B cell (primary cell): ENCODE measurements at regions not wholly inside any gene's neighbourhood (a gene's known extent, or its start where the extent isn't known, plus 50 kb on each side); places are given as distances from the start of the nearest gene placed in this dataset.

Source experiments
- CTCF ChIP-seq: fragments of 200-600 bp; IDR thresholded peaks from one replicate; pipeline ENCODE4 v1.8.0; 2022; ENCODE audit warnings: antibody characterized with exemption, mild to moderate bottlenecking
- EZH2 ChIP-seq: IDR thresholded peaks from 2 replicates; pipeline ENCODE4 v1.6.1; 2012; ENCODE audit warnings: borderline replicate concordance, low read depth, mild to moderate bottlenecking, moderate library complexity, low read length; ENCODE audit not compliant: insufficient read depth, poor library complexity, severe bottlenecking

- TF ChIP-seq CTCF (no peak), EZH2 (no peak)
Measured at GRCh38 chr6:84411060-84411629, 183.7 kb upstream of the CEP162 start.
